ENCODE measurements at regions not wholly inside any gene's neighbourhood (a gene's known extent, or its start where the extent isn't known, plus 50 kb on each side); places are given as distances from the start of the nearest gene placed in this dataset.

DNA sequence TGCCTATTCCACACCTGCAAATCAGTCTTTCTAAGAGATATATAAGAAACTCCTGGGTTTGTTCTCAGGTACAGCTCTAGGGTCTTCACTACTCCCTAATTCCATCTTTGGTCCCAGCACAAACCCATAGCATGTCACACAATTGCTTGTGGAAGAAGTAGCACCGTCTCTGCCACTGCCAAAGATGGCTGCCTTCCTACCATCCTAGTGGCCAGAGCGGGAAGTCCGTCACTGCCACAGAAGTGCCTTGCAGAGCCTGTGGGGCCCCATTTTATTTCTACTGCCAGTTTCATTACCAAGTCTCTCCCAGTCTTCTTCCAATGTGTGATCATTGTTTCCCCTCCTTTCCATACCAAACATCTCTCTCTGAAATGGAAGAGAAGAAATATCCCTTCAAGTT lies 107.6 kb downstream of the CD47 start:
- RAD21 ChIA-PET (ENCODE audit: unreplicated experiment): interaction anchor here (1.6 kb wide), 1 partner anchor 44 kb away, joined by 4 read pairs; no protein-coding TSS in a partner anchor
- H3K4me2 ChIP-seq (ENCODE audit: control insufficient read depth, insufficient read depth): no peak overlapping the region
- TF ChIP-seq NFYB (IDR thresholded peaks at IDR 0.05; ENCODE audit: insufficient read depth, low read depth, low read length): no peak
- TF ChIP-seq RBBP5 (conservative IDR thresholded peaks at IDR 0.05): no peak
- no peak for TF ChIP-seq HDAC6 (IDR thresholded peaks at IDR 0.05; ENCODE audit: unreplicated experiment)
- 0 out of 2 replicates have a peak, but pooled peaks have one; percentile 33 for TF ChIP-seq YY1 (IDR thresholded peaks at IDR 0.05; ENCODE audit: low read depth, low read length)
- ATAC-seq (no peak), FAIRE-seq (no peak), DNase-seq (ENCODE audit: low read depth, low spot score) (no peak)
- H3K36me3 ChIP-seq (ENCODE audit: control insufficient read depth in 2 of 2, insufficient read depth in 2 of 2, low read length in 1 of 2): no peaks in the 10 kb centered on the region
- intact Hi-C loops (cut with micrococcal nuclease; ENCODE audit: unreplicated experiment) (no loop called here), in situ Hi-C loops (cut with MboI) (no loop called here)
- H2AFZ ChIP-seq (ENCODE audit: control insufficient read depth, low read depth, low read length): no peak overlapping the region
- H3K79me2 ChIP-seq (ENCODE audit: control insufficient read depth, insufficient read depth, low read length): no peaks in the 10 kb centered on the region
- no peaks in the 10 kb centered on the region for H3K9me3 ChIP-seq (replicated peaks; ENCODE audit: control insufficient read depth, insufficient read depth, low read length)
- no peaks in the 10 kb centered on the region for H3K27me3 ChIP-seq (replicated peaks in 1 of 2; ENCODE audit: control insufficient read depth in 2 of 2, insufficient read depth in 2 of 2, low read length in 1 of 2)
- no peak overlapping the region for H3K27ac ChIP-seq (ENCODE audit: control insufficient read depth, insufficient read depth)
- no peak overlapping the region for H3K4me3 ChIP-seq
- no TSS peak for BruUV-seq (replicated peaks)
- H3K9ac ChIP-seq (ENCODE audit: control insufficient read depth, insufficient read depth, low read length): no peak overlapping the region
- SMC1A ChIA-PET (ENCODE audit: uncharacterized antibody, unreplicated experiment): no interaction called here
- POLR2A ChIA-PET: no interaction called here
- no peaks in the 10 kb centered on the region for H4K20me1 ChIP-seq (ENCODE audit: control insufficient read depth, insufficient read depth)
- 73% methylated on average over 3 of the region's 3 CpGs for WGBS (ENCODE audit: insufficient coverage, insufficient replicate concordance, low lambda C conversion rate, missing lambda C conversion rate)
- no peaks in the 10 kb centered on the region for H3K4me1 ChIP-seq (ENCODE audit: control insufficient read depth, insufficient read depth, low read length)
- CTCF ChIA-PET: no interaction called here

DNA sequence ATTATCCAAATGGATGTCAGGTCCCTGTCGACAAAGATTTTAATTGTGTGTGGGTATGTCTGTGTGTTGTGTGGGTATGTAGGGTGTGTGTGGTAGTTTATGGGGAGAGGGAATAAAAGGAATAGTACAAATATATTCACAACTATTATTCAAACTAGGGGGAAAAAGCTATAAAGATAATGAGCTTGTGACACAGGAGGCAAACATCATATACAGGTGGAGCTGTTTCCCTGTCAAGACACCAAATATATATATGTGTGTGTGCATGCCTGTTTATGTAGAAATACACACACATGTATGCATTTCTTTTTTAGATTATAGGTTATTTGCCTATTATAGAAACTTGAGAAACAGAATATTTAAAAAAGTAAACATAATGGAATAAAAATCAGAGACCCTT lies 108.7 kb downstream of the CD47 start:
- H3K4me3 ChIP-seq: no peak overlapping the region
- H3K4me2 ChIP-seq (ENCODE audit: control insufficient read depth, insufficient read depth): no peak overlapping the region
- RAD21 ChIA-PET (ENCODE audit: unreplicated experiment): interaction anchor here (1.4 to 1.6 kb wide), 2 partner anchors 43 to 305 kb away, joined by 3 to 4 read pairs; no protein-coding TSS in a partner anchor
- CTCF ChIA-PET: no interaction called here
- ATAC-seq (no peak), DNase-seq (ENCODE audit: low read depth, low spot score) (no peak), FAIRE-seq (no peak)
- H3K9ac ChIP-seq (ENCODE audit: control insufficient read depth, insufficient read depth, low read length): no peak overlapping the region
- in situ Hi-C loops (cut with MboI): no loop called here
- TF ChIP-seq, protein P1, sequence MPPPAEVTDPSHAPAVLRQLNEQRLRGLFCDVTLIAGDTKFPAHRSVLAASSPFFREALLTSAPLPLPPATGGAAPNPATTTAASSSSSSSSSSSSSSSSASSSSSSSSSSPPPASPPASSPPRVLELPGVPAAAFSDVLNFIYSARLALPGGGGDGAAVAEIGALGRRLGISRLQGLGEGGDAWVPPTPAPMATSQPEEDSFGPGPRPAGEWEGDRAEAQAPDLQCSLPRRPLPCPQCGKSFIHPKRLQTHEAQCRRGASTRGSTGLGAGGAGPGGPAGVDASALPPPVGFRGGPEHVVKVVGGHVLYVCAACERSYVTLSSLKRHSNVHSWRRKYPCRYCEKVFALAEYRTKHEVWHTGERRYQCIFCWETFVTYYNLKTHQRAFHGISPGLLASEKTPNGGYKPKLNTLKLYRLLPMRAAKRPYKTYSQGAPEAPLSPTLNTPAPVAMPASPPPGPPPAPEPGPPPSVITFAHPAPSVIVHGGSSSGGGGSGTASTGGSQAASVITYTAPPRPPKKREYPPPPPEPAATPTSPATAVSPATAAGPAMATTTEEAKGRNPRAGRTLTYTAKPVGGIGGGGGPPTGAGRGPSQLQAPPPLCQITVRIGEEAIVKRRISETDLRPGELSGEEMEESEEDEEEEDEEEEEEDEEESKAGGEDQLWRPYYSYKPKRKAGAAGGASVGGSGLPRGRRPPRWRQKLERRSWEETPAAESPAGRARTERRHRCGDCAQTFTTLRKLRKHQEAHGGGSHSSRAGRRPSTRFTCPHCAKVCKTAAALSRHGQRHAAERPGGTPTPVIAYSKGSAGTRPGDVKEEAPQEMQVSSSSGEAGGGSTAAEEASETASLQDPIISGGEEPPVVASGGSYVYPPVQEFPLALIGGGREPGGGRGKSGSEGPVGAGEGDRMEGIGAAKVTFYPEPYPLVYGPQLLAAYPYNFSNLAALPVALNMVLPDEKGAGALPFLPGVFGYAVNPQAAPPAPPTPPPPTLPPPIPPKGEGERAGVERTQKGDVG (CRISPR knock-in tag; IDR thresholded peaks at IDR 0.05): no peak
- TF ChIP-seq BHLHE40 (IDR thresholded peaks at IDR 0.05; ENCODE audit: borderline replicate concordance in 1 of 2, low read depth in 2 of 2, low read length in 1 of 2) (no peak), CHD2 (IDR thresholded peaks at IDR 0.05; ENCODE audit: borderline replicate concordance, low read depth, low read length) (no peak), ZNF274 (IDR thresholded peaks at IDR 0.05; ENCODE audit: insufficient read depth, insufficient read length) (no peak), ZNF24 (IDR thresholded peaks at IDR 0.05) (no peak), WRNIP1 (IDR thresholded peaks at IDR 0.05; ENCODE audit: borderline replicate concordance, low read depth, low read length) (no peak), SRF (IDR thresholded peaks at IDR 0.05; ENCODE audit: low read depth in 2 of 2, low read length in 2 of 2) (no peak), SUZ12 (IDR thresholded peaks at IDR 0.05; ENCODE audit: unreplicated experiment) (no peak), NBN (IDR thresholded peaks at IDR 0.05) (no peak), RBBP5 (conservative IDR thresholded peaks at IDR 0.05) (no peak), TARDBP (IDR thresholded peaks at IDR 0.05; ENCODE audit: borderline replicate concordance) (no peak), JUND (IDR thresholded peaks at IDR 0.05; ENCODE audit: low read depth, low read length) (no peak)
- TF ChIP-seq, protein P2, sequence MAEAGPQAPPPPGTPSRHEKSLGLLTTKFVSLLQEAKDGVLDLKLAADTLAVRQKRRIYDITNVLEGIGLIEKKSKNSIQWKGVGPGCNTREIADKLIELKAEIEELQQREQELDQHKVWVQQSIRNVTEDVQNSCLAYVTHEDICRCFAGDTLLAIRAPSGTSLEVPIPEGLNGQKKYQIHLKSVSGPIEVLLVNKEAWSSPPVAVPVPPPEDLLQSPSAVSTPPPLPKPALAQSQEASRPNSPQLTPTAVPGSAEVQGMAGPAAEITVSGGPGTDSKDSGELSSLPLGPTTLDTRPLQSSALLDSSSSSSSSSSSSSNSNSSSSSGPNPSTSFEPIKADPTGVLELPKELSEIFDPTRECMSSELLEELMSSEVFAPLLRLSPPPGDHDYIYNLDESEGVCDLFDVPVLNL (IDR thresholded peaks at IDR 0.05; ENCODE audit: low read depth, low read length): no peak
- H3K27me3 ChIP-seq (replicated peaks in 1 of 2; ENCODE audit: control insufficient read depth in 2 of 2, insufficient read depth in 2 of 2, low read length in 1 of 2): no peaks in the 10 kb centered on the region
- no peaks in the 10 kb centered on the region for H3K4me1 ChIP-seq (ENCODE audit: control insufficient read depth, insufficient read depth, low read length)
- H4K20me1 ChIP-seq (ENCODE audit: control insufficient read depth, insufficient read depth): no peaks in the 10 kb centered on the region
- POLR2A ChIA-PET: no interaction called here
- H3K9me3 ChIP-seq (replicated peaks; ENCODE audit: control insufficient read depth, insufficient read depth, low read length): no peaks in the 10 kb centered on the region
- no peaks in the 10 kb centered on the region for H3K79me2 ChIP-seq (ENCODE audit: control insufficient read depth, insufficient read depth, low read length)
- H3K36me3 ChIP-seq (ENCODE audit: control insufficient read depth in 2 of 2, insufficient read depth in 2 of 2, low read length in 1 of 2): no peaks in the 10 kb centered on the region
- SMC1A ChIA-PET (ENCODE audit: uncharacterized antibody, unreplicated experiment): interaction anchor here (0.7 kb wide), 1 partner anchor 910 kb away, joined by 3 read pairs; no protein-coding TSS in a partner anchor
- H2AFZ ChIP-seq (ENCODE audit: control insufficient read depth, low read depth, low read length): no peak overlapping the region
- no peak overlapping the region for H3K27ac ChIP-seq (ENCODE audit: control insufficient read depth, insufficient read depth)
- 5% methylated on average over 1 of the region's 1 CpG for WGBS (ENCODE audit: insufficient coverage, insufficient replicate concordance, low lambda C conversion rate, missing lambda C conversion rate)
- intact Hi-C loops (cut with micrococcal nuclease; ENCODE audit: unreplicated experiment): no loop called here
- no TSS peak for BruUV-seq (replicated peaks)

All from GM12878 (cell line).